GM23338 (cell line): ENCODE measurements at regions not wholly inside any gene's neighbourhood (a gene's known extent, or its start where the extent isn't known, plus 50 kb on each side); places are given as distances from the start of the nearest gene placed in this dataset.

Source experiments
- ATAC-seq: fragments of 200-7000 bp; cut with Tn5 transposase; 3 replicates; pipeline ENCODE4 v1.9.1; 2020
- DNase-seq: peaks from one replicate; pipeline ENCODE4 v3.0.0-alpha.2; 2015; ENCODE audit warnings: low spot score
- H2AFZ ChIP-seq: fragments of 200-600 bp; sonication (generic); 2 replicates; pipeline ENCODE4 v1.8.0; 2016; ENCODE audit warnings: antibody characterized with exemption, mild to moderate bottlenecking, moderate library complexity
- H3F3A ChIP-seq: fragments of 200-600 bp; sonication (generic); replicated peaks from 2 replicates; pipeline ENCODE4 v1.8.0; 2017; ENCODE audit warnings: antibody characterized with exemption, mixed run types, low read depth
- H3K27ac ChIP-seq: fragments of 200-600 bp; sonication (generic); 2 replicates; pipeline ENCODE4 v1.6.1; 2016; ENCODE audit warnings: low read depth
- H3K27me3 ChIP-seq: fragments of 200-600 bp; sonication (generic); 2 replicates; pipeline ENCODE4 v1.8.0; 2016; ENCODE audit warnings: mild to moderate bottlenecking, mixed run types, moderate library complexity; ENCODE audit not compliant: insufficient read depth
- H3K36me3 ChIP-seq: fragments of 200-600 bp; sonication (generic); 2 replicates; pipeline ENCODE4 v1.8.0; 2016; ENCODE audit warnings: mild to moderate bottlenecking; ENCODE audit not compliant: insufficient read depth
- H3K4me1 ChIP-seq: fragments of 200-600 bp; sonication (generic); 2 replicates; pipeline ENCODE4 v1.8.0; 2016; ENCODE audit warnings: mild to moderate bottlenecking, moderate library complexity; ENCODE audit not compliant: insufficient read depth
- H3K4me2 ChIP-seq: fragments of 200-600 bp; sonication (generic); 2 replicates; pipeline ENCODE4 v1.7.1; 2017; ENCODE audit warnings: mixed run types
- H3K4me3 ChIP-seq: fragments of 200-600 bp; sonication (generic); 2 replicates; pipeline ENCODE4 v1.6.1; 2016; ENCODE audit warnings: mixed run types
- H3K79me2 ChIP-seq: fragments of 200-600 bp; sonication (generic); replicated peaks from 2 replicates; pipeline ENCODE4 v1.8.0; 2017; ENCODE audit warnings: mild to moderate bottlenecking; ENCODE audit not compliant: insufficient read depth
- H3K9me2 ChIP-seq: fragments of 200-600 bp; sonication (generic); 2 replicates; pipeline ENCODE4 v1.8.0; 2017; ENCODE audit not compliant: insufficient read depth
- H4K20me1 ChIP-seq: fragments of 200-600 bp; sonication (generic); replicated peaks from 2 replicates; pipeline ENCODE4 v1.8.0; 2017; ENCODE audit warnings: mild to moderate bottlenecking; ENCODE audit not compliant: insufficient read depth
- H3K27ac Mint-ChIP-seq: 2 replicates; pipeline ENCODE4 v1.8.0; 2020; ENCODE audit warnings: inconsistent platforms, mild to moderate bottlenecking, moderate library complexity, mixed read lengths
- H3K27me3 Mint-ChIP-seq: 3 replicates; pipeline ENCODE4 v1.8.0; 2022; ENCODE audit warnings: low read depth, mild to moderate bottlenecking, moderate library complexity, mixed read lengths, inconsistent platforms; ENCODE audit not compliant: insufficient read depth, poor library complexity
- H3K36me3 Mint-ChIP-seq: 3 replicates; pipeline ENCODE4 v1.8.0; 2021; ENCODE audit warnings: low read depth, mild to moderate bottlenecking, inconsistent platforms, moderate library complexity, mixed read lengths
- H3K4me1 Mint-ChIP-seq: 3 replicates; pipeline ENCODE4 v1.8.0; 2020; ENCODE audit warnings: mild to moderate bottlenecking, inconsistent platforms, mixed read lengths
- H3K4me3 Mint-ChIP-seq: 3 replicates; pipeline ENCODE4 v1.8.0; 2021; ENCODE audit warnings: moderate library complexity, mild to moderate bottlenecking, inconsistent platforms, mixed read lengths
- H3K9me3 Mint-ChIP-seq: 3 replicates; pipeline ENCODE4 v1.8.0; 2020; ENCODE audit warnings: moderate library complexity, mild to moderate bottlenecking, inconsistent platforms, mixed read lengths
- CREB1 ChIP-seq: fragments of 250-450 bp; sonication (Bioruptor Pico); IDR thresholded peaks from 2 replicates; pipeline ENCODE4 v1.5.0; 2020; ENCODE audit warnings: low read depth, mild to moderate bottlenecking, moderate library complexity
- EZH2 ChIP-seq: fragments of 200-600 bp; sonication (generic); IDR thresholded peaks from one replicate; pipeline ENCODE4 v1.8.0; 2017; ENCODE audit warnings: antibody characterized with exemption, mild to moderate bottlenecking, low read depth; ENCODE audit not compliant: unreplicated experiment
- EZH2phosphoT487 ChIP-seq: fragments of 200-600 bp; sonication (generic); IDR thresholded peaks from one replicate; pipeline ENCODE4 v1.8.1; 2018; ENCODE audit warnings: antibody characterized with exemption; ENCODE audit not compliant: unreplicated experiment
- JUNB ChIP-seq: IDR thresholded peaks from one replicate; pipeline ENCODE4 v1.6.1; 2016; ENCODE audit warnings: antibody characterized with exemption; ENCODE audit not compliant: unreplicated experiment
- NANOG ChIP-seq: IDR thresholded peaks from 2 replicates; pipeline ENCODE4 v1.6.1; 2016; ENCODE audit warnings: antibody characterized with exemption, borderline replicate concordance
- POLR2AphosphoS5 ChIP-seq: IDR thresholded peaks from 2 replicates; pipeline ENCODE4 v1.6.1; 2016; ENCODE audit warnings: antibody characterized with exemption, low read depth
- STAT1 ChIP-seq: IDR thresholded peaks from one replicate; pipeline ENCODE4 v1.6.1; 2016; ENCODE audit warnings: antibody characterized with exemption; ENCODE audit not compliant: unreplicated experiment
- ZNF114 ChIP-seq: fragments of 250-450 bp; sonication (Bioruptor Pico); IDR thresholded peaks from 2 replicates; pipeline ENCODE4 v1.5.0; 2020; ENCODE audit warnings: mild to moderate bottlenecking, moderate library complexity
- ZNF331 ChIP-seq: fragments of 250-450 bp; sonication (Bioruptor Pico); IDR thresholded peaks from 2 replicates; pipeline ENCODE4 v1.5.0; 2020; ENCODE audit warnings: low read depth, mild to moderate bottlenecking, moderate library complexity
- TF ChIP-seq, protein P1 (sequence below), 2 experiments: fragments of 200-600 bp in 1 of 2; sonication (generic) in 1 of 2; conservative IDR thresholded peaks; 2 replicates each; pipeline versions ENCODE4 v1.5.1 to v1.6.1; 2016 to 2017; ENCODE audit warnings: antibody characterized with exemption in 2 of 2, low read depth in 2 of 2, mild to moderate bottlenecking in 2 of 2, moderate library complexity in 1 of 2
- TF ChIP-seq, protein P2 (sequence below): IDR thresholded peaks from one replicate; pipeline ENCODE4 v1.6.1; 2018; ENCODE audit warnings: antibody characterized with exemption; ENCODE audit not compliant: unreplicated experiment
- TF ChIP-seq, protein P3 (sequence below): fragments of 250-450 bp; sonication (Bioruptor Pico); IDR thresholded peaks from 2 replicates; pipeline ENCODE4 v1.5.0; 2020; ENCODE audit warnings: mild to moderate bottlenecking, moderate library complexity
- TF ChIP-seq, protein P4 (sequence below): IDR thresholded peaks from 2 replicates; pipeline ENCODE4 v1.6.1; 2016; ENCODE audit warnings: antibody characterized with exemption

DNA sequence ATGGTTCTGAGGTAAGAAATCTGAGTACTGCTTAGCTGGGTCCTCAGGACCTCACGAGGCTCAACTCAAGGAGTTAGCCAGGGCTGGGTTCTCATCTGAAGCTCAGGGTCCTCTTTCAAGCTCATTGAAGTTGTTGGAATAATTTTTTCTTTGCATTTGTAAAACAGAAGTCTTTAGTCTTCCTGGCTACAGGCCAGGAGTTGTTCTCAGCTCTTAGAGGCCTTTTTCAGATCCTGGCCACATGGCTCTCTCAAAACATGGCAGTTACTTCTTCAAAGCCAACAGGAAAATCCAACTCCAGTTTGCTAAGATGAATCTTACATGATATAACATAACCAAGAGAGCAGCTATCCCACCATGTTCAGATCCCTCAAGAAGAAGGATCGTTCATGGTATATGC lies 92.3 kb upstream of the CHODL start:
- H3K4me3 Mint-ChIP-seq, result no peak overlapping the region
- H3K9me2 ChIP-seq, result peaks cover 12% of the 10 kb centered on the region; the same call in 1 of the 2 replicates
- no peaks in the 10 kb centered on the region for H3K36me3 ChIP-seq
- peaks cover 18% of the 10 kb centered on the region for H3K9me3 Mint-ChIP-seq
- H3K27me3 ChIP-seq, result no peaks in the 10 kb centered on the region
- no peak overlapping the region for H2AFZ ChIP-seq
- H3K4me2 ChIP-seq, result no peak overlapping the region
- H3K79me2 ChIP-seq, result no peaks in the 10 kb centered on the region
- TF ChIP-seq CREB1 (no peak), JUNB (no peak), ZNF331 (CRISPR knock-in tag) (no peak), STAT1 (no peak), ZNF114 (no peak), NANOG (no peak), POLR2AphosphoS5 (no peak), EZH2 (no peak), EZH2phosphoT487 (no peak)
- TF ChIP-seq, protein P1, sequence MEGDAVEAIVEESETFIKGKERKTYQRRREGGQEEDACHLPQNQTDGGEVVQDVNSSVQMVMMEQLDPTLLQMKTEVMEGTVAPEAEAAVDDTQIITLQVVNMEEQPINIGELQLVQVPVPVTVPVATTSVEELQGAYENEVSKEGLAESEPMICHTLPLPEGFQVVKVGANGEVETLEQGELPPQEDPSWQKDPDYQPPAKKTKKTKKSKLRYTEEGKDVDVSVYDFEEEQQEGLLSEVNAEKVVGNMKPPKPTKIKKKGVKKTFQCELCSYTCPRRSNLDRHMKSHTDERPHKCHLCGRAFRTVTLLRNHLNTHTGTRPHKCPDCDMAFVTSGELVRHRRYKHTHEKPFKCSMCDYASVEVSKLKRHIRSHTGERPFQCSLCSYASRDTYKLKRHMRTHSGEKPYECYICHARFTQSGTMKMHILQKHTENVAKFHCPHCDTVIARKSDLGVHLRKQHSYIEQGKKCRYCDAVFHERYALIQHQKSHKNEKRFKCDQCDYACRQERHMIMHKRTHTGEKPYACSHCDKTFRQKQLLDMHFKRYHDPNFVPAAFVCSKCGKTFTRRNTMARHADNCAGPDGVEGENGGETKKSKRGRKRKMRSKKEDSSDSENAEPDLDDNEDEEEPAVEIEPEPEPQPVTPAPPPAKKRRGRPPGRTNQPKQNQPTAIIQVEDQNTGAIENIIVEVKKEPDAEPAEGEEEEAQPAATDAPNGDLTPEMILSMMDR (conservative IDR thresholded peaks at IDR 0.05; ENCODE audit: low read depth in 2 of 2), result no peak
- TF ChIP-seq, protein P2, sequence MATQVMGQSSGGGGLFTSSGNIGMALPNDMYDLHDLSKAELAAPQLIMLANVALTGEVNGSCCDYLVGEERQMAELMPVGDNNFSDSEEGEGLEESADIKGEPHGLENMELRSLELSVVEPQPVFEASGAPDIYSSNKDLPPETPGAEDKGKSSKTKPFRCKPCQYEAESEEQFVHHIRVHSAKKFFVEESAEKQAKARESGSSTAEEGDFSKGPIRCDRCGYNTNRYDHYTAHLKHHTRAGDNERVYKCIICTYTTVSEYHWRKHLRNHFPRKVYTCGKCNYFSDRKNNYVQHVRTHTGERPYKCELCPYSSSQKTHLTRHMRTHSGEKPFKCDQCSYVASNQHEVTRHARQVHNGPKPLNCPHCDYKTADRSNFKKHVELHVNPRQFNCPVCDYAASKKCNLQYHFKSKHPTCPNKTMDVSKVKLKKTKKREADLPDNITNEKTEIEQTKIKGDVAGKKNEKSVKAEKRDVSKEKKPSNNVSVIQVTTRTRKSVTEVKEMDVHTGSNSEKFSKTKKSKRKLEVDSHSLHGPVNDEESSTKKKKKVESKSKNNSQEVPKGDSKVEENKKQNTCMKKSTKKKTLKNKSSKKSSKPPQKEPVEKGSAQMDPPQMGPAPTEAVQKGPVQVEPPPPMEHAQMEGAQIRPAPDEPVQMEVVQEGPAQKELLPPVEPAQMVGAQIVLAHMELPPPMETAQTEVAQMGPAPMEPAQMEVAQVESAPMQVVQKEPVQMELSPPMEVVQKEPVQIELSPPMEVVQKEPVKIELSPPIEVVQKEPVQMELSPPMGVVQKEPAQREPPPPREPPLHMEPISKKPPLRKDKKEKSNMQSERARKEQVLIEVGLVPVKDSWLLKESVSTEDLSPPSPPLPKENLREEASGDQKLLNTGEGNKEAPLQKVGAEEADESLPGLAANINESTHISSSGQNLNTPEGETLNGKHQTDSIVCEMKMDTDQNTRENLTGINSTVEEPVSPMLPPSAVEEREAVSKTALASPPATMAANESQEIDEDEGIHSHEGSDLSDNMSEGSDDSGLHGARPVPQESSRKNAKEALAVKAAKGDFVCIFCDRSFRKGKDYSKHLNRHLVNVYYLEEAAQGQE, result no peak
- TF ChIP-seq, protein P3, sequence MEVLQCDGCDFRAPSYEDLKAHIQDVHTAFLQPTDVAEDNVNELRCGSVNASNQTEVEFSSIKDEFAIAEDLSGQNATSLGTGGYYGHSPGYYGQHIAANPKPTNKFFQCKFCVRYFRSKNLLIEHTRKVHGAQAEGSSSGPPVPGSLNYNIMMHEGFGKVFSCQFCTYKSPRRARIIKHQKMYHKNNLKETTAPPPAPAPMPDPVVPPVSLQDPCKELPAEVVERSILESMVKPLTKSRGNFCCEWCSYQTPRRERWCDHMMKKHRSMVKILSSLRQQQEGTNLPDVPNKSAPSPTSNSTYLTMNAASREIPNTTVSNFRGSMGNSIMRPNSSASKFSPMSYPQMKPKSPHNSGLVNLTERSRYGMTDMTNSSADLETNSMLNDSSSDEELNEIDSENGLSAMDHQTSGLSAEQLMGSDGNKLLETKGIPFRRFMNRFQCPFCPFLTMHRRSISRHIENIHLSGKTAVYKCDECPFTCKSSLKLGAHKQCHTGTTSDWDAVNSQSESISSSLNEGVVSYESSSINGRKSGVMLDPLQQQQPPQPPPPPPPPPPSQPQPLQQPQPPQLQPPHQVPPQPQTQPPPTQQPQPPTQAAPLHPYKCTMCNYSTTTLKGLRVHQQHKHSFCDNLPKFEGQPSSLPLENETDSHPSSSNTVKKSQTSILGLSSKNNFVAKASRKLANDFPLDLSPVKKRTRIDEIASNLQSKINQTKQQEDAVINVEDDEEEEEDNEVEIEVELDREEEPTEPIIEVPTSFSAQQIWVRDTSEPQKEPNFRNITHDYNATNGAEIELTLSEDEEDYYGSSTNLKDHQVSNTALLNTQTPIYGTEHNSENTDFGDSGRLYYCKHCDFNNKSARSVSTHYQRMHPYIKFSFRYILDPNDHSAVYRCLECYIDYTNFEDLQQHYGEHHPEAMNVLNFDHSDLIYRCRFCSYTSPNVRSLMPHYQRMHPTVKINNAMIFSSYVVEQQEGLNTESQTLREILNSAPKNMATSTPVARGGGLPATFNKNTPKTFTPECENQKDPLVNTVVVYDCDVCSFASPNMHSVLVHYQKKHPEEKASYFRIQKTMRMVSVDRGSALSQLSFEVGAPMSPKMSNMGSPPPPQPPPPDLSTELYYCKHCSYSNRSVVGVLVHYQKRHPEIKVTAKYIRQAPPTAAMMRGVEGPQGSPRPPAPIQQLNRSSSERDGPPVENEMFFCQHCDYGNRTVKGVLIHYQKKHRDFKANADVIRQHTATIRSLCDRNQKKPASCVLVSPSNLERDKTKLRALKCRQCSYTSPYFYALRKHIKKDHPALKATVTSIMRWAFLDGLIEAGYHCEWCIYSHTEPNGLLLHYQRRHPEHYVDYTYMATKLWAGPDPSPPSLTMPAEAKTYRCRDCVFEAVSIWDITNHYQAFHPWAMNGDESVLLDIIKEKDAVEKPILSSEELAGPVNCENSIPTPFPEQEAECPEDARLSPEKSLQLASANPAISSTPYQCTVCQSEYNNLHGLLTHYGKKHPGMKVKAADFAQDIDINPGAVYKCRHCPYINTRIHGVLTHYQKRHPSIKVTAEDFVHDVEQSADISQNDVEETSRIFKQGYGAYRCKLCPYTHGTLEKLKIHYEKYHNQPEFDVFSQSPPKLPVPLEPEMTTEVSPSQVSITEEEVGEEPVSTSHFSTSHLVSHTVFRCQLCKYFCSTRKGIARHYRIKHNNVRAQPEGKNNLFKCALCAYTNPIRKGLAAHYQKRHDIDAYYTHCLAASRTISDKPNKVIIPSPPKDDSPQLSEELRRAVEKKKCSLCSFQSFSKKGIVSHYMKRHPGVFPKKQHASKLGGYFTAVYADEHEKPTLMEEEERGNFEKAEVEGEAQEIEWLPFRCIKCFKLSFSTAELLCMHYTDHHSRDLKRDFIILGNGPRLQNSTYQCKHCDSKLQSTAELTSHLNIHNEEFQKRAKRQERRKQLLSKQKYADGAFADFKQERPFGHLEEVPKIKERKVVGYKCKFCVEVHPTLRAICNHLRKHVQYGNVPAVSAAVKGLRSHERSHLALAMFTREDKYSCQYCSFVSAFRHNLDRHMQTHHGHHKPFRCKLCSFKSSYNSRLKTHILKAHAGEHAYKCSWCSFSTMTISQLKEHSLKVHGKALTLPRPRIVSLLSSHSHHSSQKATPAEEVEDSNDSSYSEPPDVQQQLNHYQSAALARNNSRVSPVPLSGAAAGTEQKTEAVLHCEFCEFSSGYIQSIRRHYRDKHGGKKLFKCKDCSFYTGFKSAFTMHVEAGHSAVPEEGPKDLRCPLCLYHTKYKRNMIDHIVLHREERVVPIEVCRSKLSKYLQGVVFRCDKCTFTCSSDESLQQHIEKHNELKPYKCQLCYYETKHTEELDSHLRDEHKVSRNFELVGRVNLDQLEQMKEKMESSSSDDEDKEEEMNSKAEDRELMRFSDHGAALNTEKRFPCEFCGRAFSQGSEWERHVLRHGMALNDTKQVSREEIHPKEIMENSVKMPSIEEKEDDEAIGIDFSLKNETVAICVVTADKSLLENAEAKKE (CRISPR knock-in tag), result no peak
- TF ChIP-seq, protein P4, sequence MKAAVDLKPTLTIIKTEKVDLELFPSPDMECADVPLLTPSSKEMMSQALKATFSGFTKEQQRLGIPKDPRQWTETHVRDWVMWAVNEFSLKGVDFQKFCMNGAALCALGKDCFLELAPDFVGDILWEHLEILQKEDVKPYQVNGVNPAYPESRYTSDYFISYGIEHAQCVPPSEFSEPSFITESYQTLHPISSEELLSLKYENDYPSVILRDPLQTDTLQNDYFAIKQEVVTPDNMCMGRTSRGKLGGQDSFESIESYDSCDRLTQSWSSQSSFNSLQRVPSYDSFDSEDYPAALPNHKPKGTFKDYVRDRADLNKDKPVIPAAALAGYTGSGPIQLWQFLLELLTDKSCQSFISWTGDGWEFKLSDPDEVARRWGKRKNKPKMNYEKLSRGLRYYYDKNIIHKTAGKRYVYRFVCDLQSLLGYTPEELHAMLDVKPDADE, result no peak
- H3F3A ChIP-seq, result no peaks in the 10 kb centered on the region
- no peaks in the 10 kb centered on the region for H3K27me3 Mint-ChIP-seq
- H3K4me3 ChIP-seq, result no peak overlapping the region
- H3K4me1 Mint-ChIP-seq, result peaks cover 21% of the 10 kb centered on the region
- no peak for DNase-seq
- peaks cover 12% of the 10 kb centered on the region; the same call in 1 of the 2 replicates for H3K4me1 ChIP-seq
- H3K36me3 Mint-ChIP-seq, result peaks cover 15% of the 10 kb centered on the region
- ATAC-seq, result no peak
- H3K27ac ChIP-seq, result no peak overlapping the region
- H3K27ac Mint-ChIP-seq, result no peak overlapping the region
- H4K20me1 ChIP-seq, result no peaks in the 10 kb centered on the region
